Karpas-422 (cell line): ENCODE measurements at regions not wholly inside any gene's neighbourhood (a gene's known extent, or its start where the extent isn't known, plus 50 kb on each side); places are given as distances from the start of the nearest gene placed in this dataset.
"Not testable (repeated sequence)": the region's sequence is repeated elsewhere in the genome, so short reads cannot be mapped to it uniquely, and the experiment has no call there.

Experiments used
- DNase-seq: peaks from one replicate; pipeline ENCODE4 v3.0.0-alpha.2; 2015
- H2AFZ ChIP-seq: fragments of 200-600 bp; sonication (generic); 2 replicates; pipeline ENCODE4 v1.6.1; 2014; ENCODE audit warnings: antibody characterized with exemption, low read length, mixed read lengths
- H3K27ac ChIP-seq: fragments of 200-600 bp; sonication (generic); 2 replicates; pipeline ENCODE4 v1.5.1; 2014; ENCODE audit warnings: mild to moderate bottlenecking, low read length, moderate library complexity
- H3K27me3 ChIP-seq: fragments of 200-600 bp; sonication (generic); 2 replicates; pipeline ENCODE4 v1.6.1; 2014; ENCODE audit warnings: low read length, mixed read lengths
- H3K36me3 ChIP-seq: fragments of 200-600 bp; sonication (generic); 2 replicates; pipeline ENCODE4 v1.6.1; 2014; ENCODE audit warnings: low read length, mixed read lengths; ENCODE audit not compliant: insufficient read depth
- H3K4me1 ChIP-seq: fragments of 200-600 bp; sonication (generic); 2 replicates; pipeline ENCODE4 v1.6.1; 2014; ENCODE audit warnings: mild to moderate bottlenecking, low read length, mixed read lengths
- H3K4me2 ChIP-seq: fragments of 200-600 bp; sonication (generic); 2 replicates; pipeline ENCODE4 v1.6.1; 2014; ENCODE audit warnings: low read length, low read depth, mild to moderate bottlenecking; ENCODE audit not compliant: poor library complexity, severe bottlenecking
- H3K4me3 ChIP-seq: fragments of 200-600 bp; sonication (generic); 2 replicates; pipeline ENCODE4 v1.5.1; 2014; ENCODE audit warnings: mild to moderate bottlenecking, antibody characterized with exemption, low read length, mixed read lengths
- H3K79me2 ChIP-seq: fragments of 200-600 bp; sonication (generic); 2 replicates; pipeline ENCODE4 v1.6.1; 2014; ENCODE audit warnings: mild to moderate bottlenecking, low read length, mixed read lengths
- H3K9ac ChIP-seq: fragments of 200-600 bp; sonication (generic); 2 replicates; pipeline ENCODE4 v1.6.0; 2014; ENCODE audit warnings: low read length
- H3K9me2 ChIP-seq: fragments of 200-600 bp; sonication (generic), shearing (Covaris generic); replicated peaks from 2 replicates; pipeline ENCODE4 v1.6.0; 2014; ENCODE audit warnings: mild to moderate bottlenecking, low read length, moderate library complexity; ENCODE audit not compliant: insufficient read depth
- H3K9me3 ChIP-seq: fragments of 300-700, 200-600 bp; sonication (generic); 2 replicates; pipeline ENCODE4 v1.6.1; 2014; ENCODE audit warnings: low read length, mixed read lengths
- H4K20me1 ChIP-seq: fragments of 200-600 bp; sonication (generic); 2 replicates; pipeline ENCODE4 v1.6.1; 2014; ENCODE audit warnings: mild to moderate bottlenecking, antibody characterized with exemption, low read length, low read depth; ENCODE audit not compliant: insufficient read depth

DNA sequence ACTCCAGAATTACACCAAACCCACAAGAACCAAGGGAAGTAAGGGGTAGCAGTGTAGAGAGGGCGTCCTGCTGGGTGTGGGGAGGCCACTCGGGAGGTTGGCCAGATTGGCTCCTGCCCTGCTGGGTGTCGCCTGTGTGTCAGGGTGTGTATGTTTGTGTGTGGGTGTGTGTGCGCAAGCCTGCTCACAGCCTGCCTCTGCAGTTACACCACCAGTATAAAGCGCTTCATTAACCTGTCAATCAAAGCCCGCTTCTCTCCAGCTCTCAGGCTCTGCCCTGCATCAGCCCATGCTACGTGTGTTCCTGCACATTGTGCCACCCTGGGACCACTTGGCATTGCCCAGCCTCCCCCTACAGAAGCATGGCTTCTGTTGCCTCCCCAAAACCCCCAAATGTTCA is 83.3 kb upstream of the PAX2 start:
- Histone ChIP-seq H2AFZ (no peak overlapping the region), H3K4me1 (no peaks in the 10 kb centered on the region), H4K20me1 (no peaks in the 10 kb centered on the region), H3K9me3 (no peaks in the 10 kb centered on the region), H3K27ac (no peak overlapping the region), H3K36me3 (no peaks in the 10 kb centered on the region), H3K9me2 (no peaks in the 10 kb centered on the region), H3K27me3 (no peaks in the 10 kb centered on the region), H3K4me2 (no peak overlapping the region), H3K9ac (no peak overlapping the region), H3K4me3 (no peak overlapping the region), H3K79me2 (no peaks in the 10 kb centered on the region)
- DNase-seq: no peak

DNA sequence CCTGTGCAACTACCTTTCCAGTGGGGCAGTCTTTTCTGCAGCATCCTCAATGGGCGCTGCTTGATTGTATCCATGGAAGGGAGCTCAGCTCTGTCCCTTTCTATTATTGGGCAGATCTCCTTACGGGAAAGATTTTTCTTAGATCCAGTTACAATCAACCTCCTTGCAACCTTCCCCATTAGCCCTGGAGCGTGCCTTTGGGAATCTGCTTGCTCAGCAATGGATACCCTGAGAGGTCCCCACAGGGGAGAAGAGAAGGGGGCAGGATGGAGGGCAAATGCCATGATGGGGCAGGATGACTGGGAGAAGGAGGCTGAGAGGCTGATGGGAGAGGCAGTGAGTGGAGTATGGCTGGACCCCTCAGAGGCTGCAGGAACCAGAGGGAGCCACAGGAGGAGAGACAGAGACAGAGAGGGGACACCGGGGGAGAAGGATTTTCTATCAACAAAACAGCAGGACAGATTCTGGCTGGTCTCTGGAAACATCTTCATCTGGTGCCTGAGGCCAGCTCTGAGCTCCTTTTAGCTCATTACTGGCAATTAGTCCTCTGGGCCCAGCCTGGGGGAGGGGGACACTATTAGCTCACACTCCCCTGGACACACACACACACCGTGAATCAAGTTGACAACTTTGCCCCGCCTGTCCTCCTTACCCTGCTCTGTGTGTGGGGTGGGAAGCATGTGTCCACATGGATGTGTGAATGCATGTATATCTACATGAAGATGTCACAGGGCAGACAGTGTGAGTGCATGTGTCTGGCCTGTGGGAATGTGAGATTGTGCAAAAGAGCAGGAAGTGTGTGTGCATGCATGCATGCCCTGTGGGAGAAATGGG is 80.8 kb upstream of the PAX2 start:
- H3K27ac ChIP-seq: no peak overlapping the region
- no peaks in the 10 kb centered on the region for H3K9me3 ChIP-seq
- no peaks in the 10 kb centered on the region for H4K20me1 ChIP-seq
- H3K79me2 ChIP-seq: no peaks in the 10 kb centered on the region
- no peak overlapping the region for H3K4me2 ChIP-seq
- no peaks in the 10 kb centered on the region for H3K36me3 ChIP-seq
- no peak overlapping the region for H3K4me3 ChIP-seq
- H3K27me3 ChIP-seq: no peaks in the 10 kb centered on the region
- H3K4me1 ChIP-seq: no peaks in the 10 kb centered on the region
- H3K9me2 ChIP-seq: no peaks in the 10 kb centered on the region
- no peak overlapping the region for H3K9ac ChIP-seq
- DNase-seq: no peak
- H2AFZ ChIP-seq: no peak overlapping the region

DNA sequence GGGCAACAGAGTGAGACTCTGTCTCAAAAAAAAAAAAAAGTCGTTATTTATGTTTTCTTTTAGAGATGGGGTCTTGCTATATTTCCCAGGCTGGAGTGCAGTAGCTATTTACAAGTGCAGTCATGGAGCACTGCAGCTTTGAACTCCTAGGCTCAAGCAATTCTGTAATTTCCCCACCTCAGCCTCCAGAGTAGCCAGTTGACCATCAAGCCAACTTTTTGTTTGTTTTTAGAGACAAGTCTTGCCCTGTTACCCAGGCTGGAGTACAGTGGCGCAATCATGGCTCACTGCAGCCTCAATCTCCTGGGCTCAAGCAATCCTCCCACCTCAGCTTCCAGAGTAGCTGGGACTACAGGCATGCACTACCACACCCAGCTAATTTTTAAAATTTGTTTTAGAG is 78.7 kb upstream of the PAX2 start:
- not testable (repeated sequence) for DNase-seq, H4K20me1 ChIP-seq, H3K27ac ChIP-seq, H3K9me3 ChIP-seq, H3K9me2 ChIP-seq, H3K27me3 ChIP-seq, H3K4me3 ChIP-seq, H3K36me3 ChIP-seq, H2AFZ ChIP-seq, H3K4me2 ChIP-seq, H3K79me2 ChIP-seq, H3K9ac ChIP-seq, H3K4me1 ChIP-seq

DNA sequence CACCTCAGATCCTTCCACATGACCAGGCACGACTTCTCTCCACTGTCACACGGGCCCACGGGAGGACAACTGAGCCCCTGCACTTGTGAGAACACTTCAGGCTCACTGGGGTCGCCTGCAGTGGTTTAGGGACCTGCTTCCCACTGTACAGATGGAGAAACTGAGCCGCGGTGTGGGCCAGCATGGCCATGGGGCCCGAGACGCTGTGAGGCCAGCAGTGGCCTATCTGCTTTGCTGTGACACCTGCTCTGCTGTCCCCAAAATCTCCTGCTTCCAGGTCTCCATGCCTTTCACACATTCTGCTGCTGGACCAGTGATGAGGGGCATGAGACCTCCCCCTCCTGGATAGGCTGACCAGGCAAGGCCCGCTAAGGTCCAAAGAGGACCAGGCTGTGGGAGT is 75.8 kb upstream of the PAX2 start:
- Histone ChIP-seq H3K9me2 (no peaks in the 10 kb centered on the region), H4K20me1 (no peaks in the 10 kb centered on the region), H3K4me1 (peaks cover 7% of the 10 kb centered on the region; the same call in 1 of the 2 replicates), H3K27ac (no peak overlapping the region), H3K36me3 (no peaks in the 10 kb centered on the region), H3K9me3 (no peaks in the 10 kb centered on the region), H3K79me2 (no peaks in the 10 kb centered on the region), H3K27me3 (no peaks in the 10 kb centered on the region), H3K4me2 (no peak overlapping the region), H3K9ac (no peak overlapping the region), H2AFZ (no peak overlapping the region), H3K4me3 (no peak overlapping the region)
- no peak for DNase-seq

DNA sequence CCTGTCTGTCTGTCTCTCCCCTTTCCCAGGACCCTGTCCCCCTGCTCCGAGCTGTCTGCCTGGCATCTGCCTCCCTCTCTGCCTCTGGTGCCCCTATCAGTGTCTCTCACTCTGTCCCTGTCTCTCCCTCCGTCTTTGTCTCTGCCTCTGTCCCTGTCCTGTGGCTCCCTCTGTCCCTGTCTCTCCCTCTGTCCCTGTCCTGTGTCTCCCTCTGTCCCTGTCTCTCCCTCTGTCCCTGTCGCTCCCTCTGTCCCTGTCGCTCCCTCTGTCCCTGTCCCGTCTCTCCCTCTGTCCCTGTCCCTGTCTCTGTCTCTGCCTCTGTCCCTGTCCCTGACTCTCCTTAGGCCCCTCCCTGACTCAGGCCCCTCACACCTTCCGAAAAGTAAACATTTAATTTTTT is 75.0 kb upstream of the PAX2 start:
- no peaks in the 10 kb centered on the region for H3K27me3 ChIP-seq
- H3K79me2 ChIP-seq: no peaks in the 10 kb centered on the region
- no peaks in the 10 kb centered on the region for H4K20me1 ChIP-seq
- no peaks in the 10 kb centered on the region for H3K9me2 ChIP-seq
- no peak overlapping the region for H3K4me3 ChIP-seq
- H3K36me3 ChIP-seq: no peaks in the 10 kb centered on the region
- no peak overlapping the region for H2AFZ ChIP-seq
- no peaks in the 10 kb centered on the region for H3K9me3 ChIP-seq
- H3K4me1 ChIP-seq: peaks cover 7% of the 10 kb centered on the region; the same call in 1 of the 2 replicates
- no peak for DNase-seq
- no peak overlapping the region for H3K9ac ChIP-seq
- no peak overlapping the region for H3K27ac ChIP-seq
- H3K4me2 ChIP-seq: no peak overlapping the region

DNA sequence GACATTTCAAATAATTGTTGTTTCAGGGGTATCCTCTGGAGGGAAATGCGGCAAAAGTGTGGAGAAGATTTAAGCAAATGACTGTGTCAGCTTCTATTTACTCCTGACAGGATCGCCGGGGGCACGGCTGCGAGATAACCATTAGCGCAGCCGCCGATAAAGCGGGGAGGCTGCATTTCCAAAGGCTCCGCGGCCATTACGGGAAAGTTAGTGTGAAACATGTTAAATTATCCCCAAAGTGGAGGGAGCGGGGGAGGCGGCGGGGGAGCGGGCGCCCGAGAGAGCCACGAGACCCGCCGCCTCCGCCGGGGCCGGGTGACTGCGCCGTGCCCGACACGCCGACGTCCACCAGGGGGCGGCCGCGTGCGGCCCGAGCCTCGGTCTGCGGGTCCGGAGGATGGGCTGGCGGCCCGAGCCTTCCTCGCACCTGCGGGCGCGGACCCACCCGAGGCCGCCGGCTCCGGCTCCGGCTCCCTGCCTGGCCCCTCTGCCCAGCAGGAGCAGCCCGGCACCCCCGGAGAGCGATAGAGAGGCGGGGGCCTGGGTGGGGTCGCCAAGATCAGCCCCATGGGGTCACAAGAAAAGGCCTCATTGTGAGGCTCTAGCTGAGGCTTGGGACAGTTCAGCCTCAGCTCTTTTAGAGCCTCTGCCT is 74.4 kb upstream of the PAX2 start:
- no peaks in the 10 kb centered on the region for H3K79me2 ChIP-seq
- no peak overlapping the region for H3K4me3 ChIP-seq
- H3K9me2 ChIP-seq: no peaks in the 10 kb centered on the region
- H3K27ac ChIP-seq: no peak overlapping the region
- no peak overlapping the region for H3K4me2 ChIP-seq
- H3K4me1 ChIP-seq: peaks cover 7% of the 10 kb centered on the region; the same call in 1 of the 2 replicates
- no peaks in the 10 kb centered on the region for H3K9me3 ChIP-seq
- H3K9ac ChIP-seq: no peak overlapping the region
- H3K36me3 ChIP-seq: no peaks in the 10 kb centered on the region
- DNase-seq: peak; percentile 75
- no peaks in the 10 kb centered on the region for H4K20me1 ChIP-seq
- H2AFZ ChIP-seq: no peak overlapping the region
- no peaks in the 10 kb centered on the region for H3K27me3 ChIP-seq

DNA sequence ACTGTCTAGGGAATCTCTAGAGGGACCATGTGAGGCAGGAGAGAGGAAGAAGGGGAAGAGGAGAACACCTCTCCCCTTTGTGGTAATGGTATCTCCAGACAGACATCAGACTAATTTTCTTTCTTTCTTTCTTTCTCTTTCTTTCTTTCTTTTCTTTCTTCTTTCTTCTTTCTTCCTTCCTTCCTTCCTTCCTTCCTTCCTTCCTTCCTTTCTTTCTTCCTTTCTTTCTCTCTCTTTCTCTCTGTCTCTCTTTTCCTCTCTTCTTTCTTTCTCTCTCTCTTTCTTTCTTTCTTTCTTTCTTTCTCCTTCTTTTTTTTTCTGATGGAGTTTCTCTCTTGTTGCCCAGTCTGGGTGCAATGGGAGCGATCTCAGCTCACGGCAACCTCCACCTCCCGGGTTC is 73.2 kb upstream of the PAX2 start:
- H3K36me3 ChIP-seq: no peaks in the 10 kb centered on the region
- H3K9me2 ChIP-seq: no peaks in the 10 kb centered on the region
- H2AFZ ChIP-seq: no peak overlapping the region
- no peaks in the 10 kb centered on the region for H3K79me2 ChIP-seq
- H3K4me3 ChIP-seq: no peak overlapping the region
- DNase-seq: no peak
- no peaks in the 10 kb centered on the region for H3K9me3 ChIP-seq
- H3K27ac ChIP-seq: no peak overlapping the region
- H4K20me1 ChIP-seq: no peaks in the 10 kb centered on the region
- H3K27me3 ChIP-seq: no peaks in the 10 kb centered on the region
- H3K4me1 ChIP-seq: peaks cover 7% of the 10 kb centered on the region; the same call in 1 of the 2 replicates
- no peak overlapping the region for H3K9ac ChIP-seq
- H3K4me2 ChIP-seq: no peak overlapping the region

DNA sequence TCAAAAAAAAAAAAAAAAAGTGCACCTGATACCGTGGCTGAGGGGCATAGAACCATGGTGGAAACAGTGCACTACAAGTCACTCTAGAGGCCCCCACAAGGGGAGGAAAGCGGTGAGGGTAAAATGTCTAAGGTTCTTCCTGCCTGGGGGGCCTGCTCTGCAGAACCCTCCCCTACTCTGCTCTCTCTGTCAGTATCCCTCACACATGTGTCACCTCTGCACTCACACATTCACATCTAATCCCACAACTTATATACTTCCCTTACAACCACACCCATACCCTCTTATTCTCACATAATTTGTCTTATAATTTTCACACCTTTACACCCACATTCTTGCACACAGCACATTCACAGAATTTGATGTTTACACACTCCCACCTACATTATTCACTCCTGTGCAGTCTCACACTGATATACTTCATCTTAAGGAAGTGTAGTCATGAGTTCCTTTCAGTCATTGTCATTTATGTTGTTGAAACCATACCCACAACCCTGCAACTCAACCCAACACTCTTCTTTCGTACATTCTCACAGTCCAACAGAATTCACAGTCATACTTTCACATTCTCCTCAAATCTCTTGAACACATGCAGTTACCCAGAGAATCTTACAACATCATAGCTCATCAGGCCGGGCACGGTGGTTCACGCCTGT is 68.0 kb upstream of the PAX2 start:
- Histone ChIP-seq H3K79me2 (no peaks in the 10 kb centered on the region), H3K9ac (no peak overlapping the region), H3K4me2 (no peak overlapping the region), H2AFZ (no peak overlapping the region), H3K9me2 (no peaks in the 10 kb centered on the region), H3K9me3 (no peaks in the 10 kb centered on the region), H3K36me3 (no peaks in the 10 kb centered on the region), H3K27ac (no peak overlapping the region), H3K4me1 (no peaks in the 10 kb centered on the region), H3K4me3 (no peak overlapping the region), H4K20me1 (no peaks in the 10 kb centered on the region), H3K27me3 (no peaks in the 10 kb centered on the region)
- no peak for DNase-seq
